LHCN-M2 (cell line): ENCODE measurements at regions not wholly inside any gene's neighbourhood (a gene's known extent, or its start where the extent isn't known, plus 50 kb on each side); places are given as distances from the start of the nearest gene placed in this dataset.
"Not testable (repeated sequence)": the region's sequence is repeated elsewhere in the genome, so short reads cannot be mapped to it uniquely, and the experiment has no call there.

Experiments used
- DNase-seq: peaks from one replicate; pipeline ENCODE4 v3.0.0-alpha.2; 2012; ENCODE audit warnings: low read depth

- peak; percentile 62 for DNase-seq
These were observed 615.6 kb upstream of the ADAMTS9 start for GRCh38 chr3:65303431-65303830.

- DNase-seq = no peak
These were observed 603.8 kb upstream of the ADAMTS9 start for GRCh38 chr3:65291448-65292125.

- DNase-seq = no peak
These were observed 601.0 kb upstream of the ADAMTS9 start for GRCh38 chr3:65288776-65289175.

GRCh38 chr3:65285956-65286355 is 598.2 kb upstream of the ADAMTS9 start:
- DNase-seq = no peak

- DNase-seq = no peak
These were observed 597.2 kb upstream of the ADAMTS9 start for GRCh38 chr3:65284961-65285360.

GRCh38 chr3:65284546-65284945 is 596.7 kb upstream of the ADAMTS9 start:
- no peak for DNase-seq

GRCh38 chr3:65279225-65279782 is 591.5 kb upstream of the ADAMTS9 start:
- peak; percentile 3 for DNase-seq

GRCh38 chr3:65277798-65278197 is 590.0 kb upstream of the ADAMTS9 start:
- no peak for DNase-seq

GRCh38 chr3:65276551-65276950 is 588.8 kb upstream of the ADAMTS9 start:
- DNase-seq = no peak

GRCh38 chr3:65268426-65268825 is 580.6 kb upstream of the ADAMTS9 start:
- DNase-seq = peak; percentile 77

- peak; percentile 23 for DNase-seq
These were observed 578.3 kb upstream of the ADAMTS9 start for GRCh38 chr3:65265942-65266590.

GRCh38 chr3:65265511-65265910 is 577.7 kb upstream of the ADAMTS9 start:
- DNase-seq = no peak

GRCh38 chr3:65262548-65262947 is 574.7 kb upstream of the ADAMTS9 start:
- DNase-seq = peak; percentile 21

GRCh38 chr3:65259946-65260345 is 572.1 kb upstream of the ADAMTS9 start:
- DNase-seq = no peak

GRCh38 chr3:65252914-65253313 is 565.1 kb upstream of the ADAMTS9 start:
- DNase-seq = not testable (repeated sequence)

GRCh38 chr3:65252266-65252665 is 564.5 kb upstream of the ADAMTS9 start:
- no peak for DNase-seq

GRCh38 chr3:65251375-65251774 is 563.6 kb upstream of the ADAMTS9 start:
- DNase-seq = no peak

- no peak for DNase-seq
These were observed 558.8 kb upstream of the ADAMTS9 start for GRCh38 chr3:65246561-65246960.

GRCh38 chr3:65245133-65246063 is 557.6 kb upstream of the ADAMTS9 start:
- peak; percentile 4 for DNase-seq

- DNase-seq = no peak
These were observed 552.6 kb upstream of the ADAMTS9 start for GRCh38 chr3:65240366-65240765.

- no peak for DNase-seq
These were observed 550.9 kb upstream of the ADAMTS9 start for GRCh38 chr3:65238652-65239051.

- no peak for DNase-seq
These were observed 546.7 kb upstream of the ADAMTS9 start for GRCh38 chr3:65234499-65234898.
